Activated T-helper 17 cell treated with anti-CD3 and anti-CD28 coated beads, Interleukin-2, amount 50 U/mL, for 72 hours (primary cell): ENCODE measurements at regions not wholly inside any gene's neighbourhood (a gene's known extent, or its start where the extent isn't known, plus 50 kb on each side); places are given as distances from the start of the nearest gene placed in this dataset.
"Not testable (repeated sequence)": the region's sequence is repeated elsewhere in the genome, so short reads cannot be mapped to it uniquely, and the experiment has no call there.

Source experiments
- ATAC-seq: fragments of 150-1000 bp; cut with Tn5 transposase; replicated peaks from 2 replicates; pipeline ENCODE4 v1.10.0; 2021; ENCODE audit warnings: mild to moderate bottlenecking, moderate library complexity
- H3K27ac Mint-ChIP-seq: one replicate; pipeline ENCODE4 v1.8.0; 2022; ENCODE audit warnings: mixed read lengths
- H3K27me3 Mint-ChIP-seq: one replicate; pipeline ENCODE4 v1.8.0; 2022; ENCODE audit warnings: mixed read lengths
- H3K36me3 Mint-ChIP-seq: one replicate; pipeline ENCODE4 v1.8.0; 2022; ENCODE audit warnings: low read depth, mild to moderate bottlenecking, mixed read lengths
- H3K4me1 Mint-ChIP-seq: one replicate; pipeline ENCODE4 v1.8.0; 2022; ENCODE audit warnings: mixed read lengths
- H3K4me3 Mint-ChIP-seq: one replicate; pipeline ENCODE4 v1.8.0; 2022; ENCODE audit warnings: mild to moderate bottlenecking, mixed read lengths
- H3K9me3 Mint-ChIP-seq: one replicate; pipeline ENCODE4 v1.8.0; 2022; ENCODE audit warnings: mixed read lengths

DNA sequence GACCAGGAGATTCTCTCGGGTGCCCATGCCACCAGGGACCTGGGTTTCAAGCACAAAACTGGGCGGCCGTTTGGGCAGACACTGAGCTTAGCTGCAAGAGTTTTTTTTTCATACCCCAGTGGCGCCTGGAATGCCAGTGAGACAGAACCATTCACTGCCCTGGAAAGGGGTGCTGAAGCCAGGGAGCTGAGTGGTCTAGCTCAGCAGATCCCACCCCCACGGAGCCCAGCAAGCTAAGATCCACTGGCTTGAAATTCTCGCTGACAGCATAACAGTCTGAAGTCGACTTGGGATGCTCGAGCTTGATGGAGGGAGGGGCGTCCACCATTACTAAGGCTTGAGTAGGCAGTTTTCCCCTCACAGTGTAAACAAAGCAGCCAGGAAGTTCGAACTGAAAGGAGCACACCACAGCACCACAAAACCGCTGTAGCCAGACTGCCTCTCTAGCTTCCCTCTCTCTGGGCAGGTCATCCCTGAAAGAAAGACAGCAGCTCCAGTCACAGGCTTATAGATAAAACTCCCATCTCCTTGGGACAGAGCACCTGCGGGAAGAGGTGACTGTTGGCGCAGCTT lies 157.7 kb downstream of the GIPC2 start:
- H3K27ac Mint-ChIP-seq, H3K36me3 Mint-ChIP-seq, H3K4me3 Mint-ChIP-seq, ATAC-seq, H3K9me3 Mint-ChIP-seq, H3K4me1 Mint-ChIP-seq: not testable (repeated sequence)
- H3K27me3 Mint-ChIP-seq: peaks cover 25% of the 10 kb centered on the region

DNA sequence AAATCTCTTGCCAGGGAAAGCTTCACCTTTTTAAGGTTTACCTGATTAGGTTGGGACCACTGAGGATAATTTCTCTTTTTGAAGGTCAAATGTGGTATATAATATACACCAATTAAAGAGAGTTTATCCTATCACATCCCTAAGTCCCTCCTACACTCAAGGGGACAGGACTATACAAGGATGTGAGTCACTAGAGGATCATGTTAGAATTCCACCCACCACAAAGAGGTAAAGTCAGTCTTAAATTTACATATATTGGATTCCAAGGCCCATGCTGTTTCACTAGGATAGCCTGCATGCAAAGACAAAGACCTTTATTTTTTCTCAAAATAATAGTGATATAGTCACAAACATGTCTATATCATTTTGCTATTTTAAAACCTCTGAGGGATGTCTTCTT lies 164.4 kb downstream of the GIPC2 start:
- Mint-ChIP-seq H3K27me3 (peaks cover 17% of the 10 kb centered on the region), H3K4me3 (no peak overlapping the region), H3K36me3 (no peaks in the 10 kb centered on the region), H3K9me3 (peaks cover 8% of the 10 kb centered on the region), H3K4me1 (no peaks in the 10 kb centered on the region), H3K27ac (no peak overlapping the region)
- no peak for ATAC-seq

DNA sequence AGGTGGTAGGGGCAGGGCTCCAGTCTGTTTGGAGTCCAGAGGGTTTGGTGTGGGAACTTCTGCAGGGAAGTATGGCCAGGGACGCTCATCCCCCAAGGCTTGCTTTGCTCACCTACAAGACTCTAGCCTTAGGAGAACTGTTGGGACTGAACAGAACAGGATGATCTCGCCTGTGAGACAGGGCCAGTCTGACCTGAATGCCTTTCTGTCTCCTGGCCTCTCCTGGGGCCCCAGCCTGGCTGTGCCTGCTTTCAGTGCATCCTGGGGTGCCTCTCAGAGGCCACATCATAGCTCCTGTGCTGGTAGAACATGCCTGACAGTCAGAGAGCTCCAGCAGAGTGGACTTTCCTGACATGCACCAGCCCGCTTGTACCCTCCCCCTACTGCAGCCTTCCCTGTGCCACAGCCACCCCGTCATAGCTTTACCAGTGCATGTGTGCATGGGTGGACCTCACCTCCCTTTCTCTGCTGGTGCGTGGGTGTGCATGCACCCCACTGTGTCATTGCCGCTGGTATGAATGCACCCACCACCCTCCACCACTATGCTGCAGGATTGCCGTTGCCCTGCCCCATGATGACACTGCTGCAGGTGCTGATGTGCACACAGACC lies 165.8 kb downstream of the GIPC2 start:
- Mint-ChIP-seq H3K36me3 (no peaks in the 10 kb centered on the region), H3K27me3 (peaks cover 11% of the 10 kb centered on the region), H3K4me1 (no peaks in the 10 kb centered on the region), H3K9me3 (peaks cover 10% of the 10 kb centered on the region), H3K4me3 (no peak overlapping the region), H3K27ac (no peak overlapping the region)
- ATAC-seq: no peak

DNA sequence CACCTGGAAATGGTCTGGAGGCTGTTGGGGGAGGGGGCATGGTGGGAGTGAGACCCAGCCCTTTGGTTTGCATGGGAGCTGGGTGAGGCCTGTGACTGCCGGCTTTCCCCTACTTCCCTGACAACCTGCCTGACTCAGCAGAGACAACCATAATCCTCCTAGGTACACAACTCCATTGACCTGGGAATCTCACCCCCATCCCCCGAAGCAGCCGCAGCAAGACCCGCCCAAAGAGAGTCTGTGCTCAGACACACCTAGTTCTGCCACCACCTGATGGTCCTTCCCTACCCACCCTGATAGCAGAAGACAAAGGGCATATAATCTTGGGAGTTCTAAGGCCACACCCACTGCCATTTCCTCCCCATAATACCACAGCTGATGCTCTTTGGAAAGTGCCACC lies 168.6 kb downstream of the GIPC2 start:
- peaks cover 10% of the 10 kb centered on the region for H3K9me3 Mint-ChIP-seq
- ATAC-seq: no peak
- no peaks in the 10 kb centered on the region for H3K4me1 Mint-ChIP-seq
- H3K36me3 Mint-ChIP-seq: no peaks in the 10 kb centered on the region
- H3K27ac Mint-ChIP-seq: no peak overlapping the region
- peaks cover 10% of the 10 kb centered on the region for H3K27me3 Mint-ChIP-seq
- H3K4me3 Mint-ChIP-seq: no peak overlapping the region

DNA sequence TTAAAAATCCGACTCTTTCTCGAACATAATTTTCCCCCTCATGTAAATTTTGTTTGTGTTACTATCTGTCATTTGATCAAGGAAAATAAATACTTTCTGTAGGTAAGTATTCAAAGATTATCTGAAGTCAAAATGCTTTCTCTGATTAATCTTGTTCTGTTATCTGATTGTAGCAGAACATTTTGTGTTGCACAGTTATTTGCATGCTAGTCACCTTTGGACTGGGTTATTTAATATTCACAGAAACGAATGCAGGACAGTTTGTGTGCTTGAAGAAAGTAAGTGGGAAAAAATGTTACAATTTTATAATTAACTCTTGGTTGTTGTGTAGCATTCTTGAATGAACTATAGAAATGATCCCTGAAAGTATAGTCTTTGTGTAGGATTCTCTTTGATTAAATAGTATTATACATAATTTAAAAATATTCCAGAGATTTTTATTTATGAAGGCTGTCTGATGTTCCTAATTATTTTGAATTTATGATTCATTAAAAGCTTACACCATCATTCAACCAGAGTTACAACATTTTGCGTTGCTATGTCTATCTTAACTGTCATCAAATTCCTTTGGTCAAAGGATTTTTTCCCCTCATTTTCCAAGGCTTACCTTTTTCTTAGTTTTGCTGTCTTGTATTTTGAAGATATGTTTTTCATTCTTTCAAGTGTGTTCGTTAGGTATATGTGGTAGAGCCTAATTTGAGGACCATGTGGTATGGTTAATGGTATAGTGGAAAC lies 176.6 kb downstream of the GIPC2 start:
- Mint-ChIP-seq H3K27me3 (peaks cover 13% of the 10 kb centered on the region), H3K27ac (no peak overlapping the region), H3K4me1 (no peaks in the 10 kb centered on the region), H3K9me3 (peaks cover 3% of the 10 kb centered on the region), H3K36me3 (no peaks in the 10 kb centered on the region), H3K4me3 (no peak overlapping the region)
- ATAC-seq: no peak

DNA sequence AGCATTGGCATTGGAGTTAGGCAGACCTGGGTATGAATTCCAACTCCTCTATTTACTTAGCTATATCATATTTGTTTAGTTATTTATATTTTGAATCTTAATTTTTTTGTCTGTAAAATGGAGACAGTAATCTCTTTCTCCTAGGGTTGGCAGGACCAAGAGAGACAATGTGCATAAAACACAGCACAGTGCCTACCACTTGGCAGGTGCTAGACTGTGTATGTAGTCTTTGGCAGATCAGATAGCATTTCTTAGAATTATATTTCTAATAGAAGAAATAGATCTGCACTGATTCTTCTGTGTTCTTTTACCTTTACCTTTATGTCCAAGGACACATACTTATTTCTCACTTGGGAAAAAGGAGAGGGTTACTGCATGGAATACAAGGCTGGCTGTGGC lies 177.2 kb downstream of the GIPC2 start:
- Mint-ChIP-seq H3K36me3 (no peaks in the 10 kb centered on the region), H3K4me1 (no peaks in the 10 kb centered on the region), H3K27me3 (peaks cover 13% of the 10 kb centered on the region), H3K9me3 (peaks cover 3% of the 10 kb centered on the region), H3K27ac (no peak overlapping the region), H3K4me3 (no peak overlapping the region)
- ATAC-seq: no peak

DNA sequence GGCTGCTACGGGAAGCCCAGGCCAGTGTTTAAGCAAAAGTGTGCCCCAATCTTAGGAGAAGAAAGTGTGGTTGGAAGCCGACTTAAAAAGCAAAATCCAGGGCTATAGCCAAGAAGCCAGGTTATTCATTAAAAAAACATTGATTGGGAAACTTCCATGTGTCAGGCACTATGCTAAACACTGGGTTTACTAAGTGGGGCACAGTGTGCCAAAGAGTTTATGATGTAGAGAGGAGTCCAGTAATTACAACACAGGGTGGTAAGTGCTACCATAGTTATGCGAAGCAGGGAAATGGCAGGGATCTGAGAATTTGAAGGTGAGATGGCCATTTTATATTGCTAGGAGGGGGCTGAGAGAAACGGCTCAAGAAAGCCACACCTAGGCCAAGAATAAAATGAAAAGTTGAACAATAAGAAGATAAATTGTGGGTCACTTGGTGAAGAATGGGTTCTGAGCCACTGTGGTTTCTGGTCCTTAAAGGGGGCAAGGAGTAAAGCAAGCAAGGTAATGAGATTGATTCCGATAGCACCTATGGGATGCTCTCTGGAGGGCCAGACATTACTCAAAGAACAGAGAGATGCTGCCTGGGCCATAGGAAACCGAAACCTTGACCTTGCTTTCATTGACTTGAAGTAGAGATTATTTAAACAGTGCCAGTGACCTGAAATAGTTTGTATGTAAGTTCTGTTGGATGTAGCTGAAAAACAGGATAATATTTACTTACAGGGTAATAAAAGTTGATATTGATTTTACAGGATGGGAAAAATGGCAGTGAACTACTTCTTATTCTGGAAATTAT lies 177.8 kb downstream of the GIPC2 start:
- no peak overlapping the region for H3K4me3 Mint-ChIP-seq
- H3K4me1 Mint-ChIP-seq: no peaks in the 10 kb centered on the region
- H3K9me3 Mint-ChIP-seq: peaks cover 3% of the 10 kb centered on the region
- no peak for ATAC-seq
- peaks cover 13% of the 10 kb centered on the region for H3K27me3 Mint-ChIP-seq
- H3K36me3 Mint-ChIP-seq: no peaks in the 10 kb centered on the region
- H3K27ac Mint-ChIP-seq: no peak overlapping the region

DNA sequence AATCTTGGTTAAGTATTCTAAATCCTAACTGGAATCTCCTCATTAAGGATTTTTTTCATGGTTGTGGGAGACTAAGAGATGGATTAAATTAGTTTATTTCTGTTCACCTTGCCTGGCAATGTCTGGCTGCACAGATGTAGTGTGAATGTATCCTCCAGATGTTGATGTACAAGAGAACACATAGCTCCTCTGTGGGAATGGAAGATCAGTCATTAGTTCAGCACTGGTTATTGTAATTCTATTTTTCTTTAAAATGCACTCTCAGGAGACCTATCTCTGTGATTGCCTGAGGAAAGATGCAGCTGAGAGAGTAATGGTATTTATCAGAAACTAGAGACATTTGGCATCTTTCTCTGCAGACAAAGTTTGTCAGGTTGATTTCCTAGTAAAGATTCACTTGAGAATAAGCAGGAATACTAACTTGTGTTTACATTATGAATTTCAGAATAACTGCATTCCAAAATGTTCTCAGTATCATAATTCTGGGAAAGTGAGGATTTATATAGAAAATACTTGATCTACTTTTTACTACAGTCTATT lies 178.6 kb downstream of the GIPC2 start:
- H3K36me3 Mint-ChIP-seq: no peaks in the 10 kb centered on the region
- peaks cover 3% of the 10 kb centered on the region for H3K9me3 Mint-ChIP-seq
- H3K27me3 Mint-ChIP-seq: peaks cover 13% of the 10 kb centered on the region
- H3K4me3 Mint-ChIP-seq: no peak overlapping the region
- H3K27ac Mint-ChIP-seq: no peak overlapping the region
- no peak for ATAC-seq
- H3K4me1 Mint-ChIP-seq: no peaks in the 10 kb centered on the region

DNA sequence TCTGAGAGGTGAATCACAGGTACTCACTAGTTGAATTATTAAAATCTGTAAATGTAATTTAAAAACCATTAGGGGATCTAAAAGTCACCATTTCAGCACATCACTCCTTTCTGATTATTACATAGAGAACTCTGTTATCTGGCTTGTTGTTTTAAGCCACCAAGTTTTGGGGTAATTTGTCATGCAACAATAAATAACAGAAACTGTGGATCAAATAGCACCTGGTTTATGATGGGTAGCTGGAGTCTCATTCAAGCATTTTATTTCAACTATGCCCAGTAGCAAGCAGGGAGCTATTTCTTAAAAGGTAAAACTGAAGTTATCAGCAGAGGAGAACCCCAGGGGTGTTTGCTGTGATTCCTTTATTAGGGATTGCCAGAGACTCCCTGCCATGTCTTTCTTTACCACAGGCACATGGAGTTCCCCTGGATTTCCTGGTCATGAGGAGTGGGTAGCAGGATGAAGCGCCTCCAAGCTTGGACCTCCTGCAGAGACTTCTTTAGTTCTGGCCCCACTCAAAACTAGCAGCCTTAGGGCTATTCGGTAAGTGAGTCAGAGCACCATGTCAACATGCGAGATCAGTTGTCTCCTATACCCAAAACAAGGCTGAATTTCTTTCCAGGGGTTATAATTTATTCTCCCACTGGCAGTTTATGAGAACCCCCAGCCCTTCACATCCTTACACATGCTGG lies 179.2 kb downstream of the GIPC2 start:
- Mint-ChIP-seq H3K4me1 (no peaks in the 10 kb centered on the region), H3K27ac (no peak overlapping the region), H3K9me3 (peaks cover 3% of the 10 kb centered on the region), H3K4me3 (no peak overlapping the region), H3K36me3 (no peaks in the 10 kb centered on the region), H3K27me3 (peaks cover 13% of the 10 kb centered on the region)
- ATAC-seq: no peak

DNA sequence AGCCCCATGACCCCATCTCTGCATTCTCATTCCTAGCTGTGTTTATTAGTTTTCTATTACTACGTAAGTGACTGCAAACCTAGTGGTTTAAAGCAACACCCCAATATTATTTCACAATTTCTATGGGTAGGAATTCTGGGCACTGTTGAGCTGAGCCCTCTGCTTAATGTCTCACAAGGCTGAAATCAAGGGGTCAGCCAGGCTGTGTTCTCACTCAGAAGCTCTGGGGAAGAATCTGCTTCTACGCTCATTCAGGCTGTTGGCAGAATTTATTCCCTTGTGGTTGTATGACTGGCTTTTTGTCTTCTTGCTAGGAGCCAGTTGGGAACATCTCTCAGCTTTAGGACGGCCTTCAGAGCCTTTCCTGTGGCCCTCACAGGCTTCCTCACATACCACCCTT lies 181.0 kb downstream of the GIPC2 start:
- Mint-ChIP-seq H3K9me3 (peaks cover 3% of the 10 kb centered on the region), H3K4me3 (no peak overlapping the region), H3K4me1 (no peaks in the 10 kb centered on the region), H3K36me3 (no peaks in the 10 kb centered on the region), H3K27me3 (peaks cover 15% of the 10 kb centered on the region), H3K27ac (no peak overlapping the region)
- ATAC-seq: no peak

DNA sequence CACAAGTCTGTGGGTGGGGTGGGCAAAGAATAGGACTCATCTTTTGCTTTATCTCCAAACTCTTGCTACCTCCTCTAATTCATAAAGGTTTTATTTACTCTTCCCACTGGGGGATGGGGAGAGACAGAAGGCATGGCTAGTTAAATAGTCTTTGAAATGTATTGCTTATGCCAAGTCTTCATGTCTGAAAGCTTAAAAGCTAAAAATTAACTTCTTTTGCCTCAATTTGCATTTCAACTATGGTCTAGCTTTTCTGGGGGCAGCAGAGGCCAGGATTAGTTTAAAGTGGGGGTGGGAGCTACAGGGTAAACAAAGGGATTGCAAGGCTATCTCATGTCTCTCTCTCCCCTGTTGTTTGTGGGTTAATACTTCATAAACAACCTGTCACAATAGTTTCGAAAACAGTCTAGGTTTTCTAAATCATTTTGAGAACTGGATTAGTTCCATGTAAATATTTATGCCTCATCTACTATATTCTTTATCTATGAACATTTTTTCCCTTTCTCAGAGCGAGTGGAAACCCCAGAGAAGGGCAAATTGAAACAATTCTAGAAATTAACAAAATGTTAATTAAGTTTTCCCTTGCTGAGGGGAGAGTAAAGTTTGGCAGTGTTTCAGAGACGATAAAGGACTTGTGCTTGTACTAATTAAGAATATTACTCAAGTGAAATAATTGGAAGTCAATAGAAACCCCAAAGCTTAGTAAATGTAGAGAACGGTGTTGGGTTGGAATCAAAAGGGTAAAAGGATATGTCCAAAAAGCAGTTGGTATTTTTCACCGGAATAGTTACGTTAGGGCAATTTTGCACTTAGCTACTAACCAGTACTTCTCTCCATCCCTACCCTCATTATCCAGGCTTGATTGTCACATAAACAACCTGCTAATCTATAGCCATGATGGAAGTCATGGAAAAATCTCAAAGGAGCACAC lies 182.2 kb downstream of the GIPC2 start:
- Mint-ChIP-seq H3K36me3 (no peaks in the 10 kb centered on the region), H3K4me3 (no peak overlapping the region), H3K27me3 (peaks cover 21% of the 10 kb centered on the region), H3K9me3 (peaks cover 3% of the 10 kb centered on the region), H3K4me1 (no peaks in the 10 kb centered on the region), H3K27ac (no peak overlapping the region)
- no peak for ATAC-seq

DNA sequence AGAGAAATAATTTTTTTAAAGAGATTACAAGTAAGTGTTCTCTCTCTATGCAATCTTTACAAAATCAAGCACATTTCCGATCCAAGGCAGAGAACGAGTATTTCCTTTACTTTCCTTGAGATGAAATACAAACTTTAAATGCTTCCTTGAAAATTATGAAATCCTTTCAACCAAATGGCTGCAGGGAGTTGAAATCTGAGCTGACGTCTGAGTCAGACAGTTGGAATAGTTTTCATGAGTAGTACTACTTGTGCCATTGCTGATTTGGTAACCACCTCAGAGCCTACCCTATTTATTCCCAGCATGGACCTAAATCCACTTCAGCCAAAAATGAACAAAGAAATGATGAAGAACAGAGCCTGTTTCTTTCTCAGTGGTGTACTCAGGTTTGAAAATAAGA lies 183.6 kb downstream of the GIPC2 start:
- Mint-ChIP-seq H3K27me3 (peaks cover 21% of the 10 kb centered on the region), H3K4me3 (no peak overlapping the region), H3K4me1 (no peaks in the 10 kb centered on the region), H3K27ac (no peak overlapping the region), H3K36me3 (no peaks in the 10 kb centered on the region), H3K9me3 (peaks cover 3% of the 10 kb centered on the region)
- ATAC-seq: no peak

DNA sequence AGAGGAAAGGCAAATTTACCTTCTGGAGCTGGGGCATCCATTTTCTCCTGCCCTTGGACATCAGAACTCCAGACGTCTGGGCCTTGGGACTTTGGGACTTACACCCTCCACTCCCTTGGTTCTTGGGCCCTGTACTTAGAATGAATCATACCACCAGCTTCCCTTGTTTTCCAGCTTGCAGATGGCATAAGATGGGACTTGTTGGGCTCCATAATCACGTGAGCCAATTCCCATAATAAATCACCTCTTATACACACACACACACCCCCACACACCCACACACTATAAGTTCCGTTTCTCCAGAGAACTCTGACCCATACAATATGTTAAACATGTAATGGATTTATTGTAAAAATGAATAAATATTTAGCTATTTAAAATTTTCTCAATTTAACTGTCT lies 185.7 kb downstream of the GIPC2 start:
- no peak for ATAC-seq

More for the DNA sequence above, 185.7 kb downstream of the GIPC2 start:
- no peaks in the 10 kb centered on the region for H3K36me3 Mint-ChIP-seq
- H3K27me3 Mint-ChIP-seq: peaks cover 13% of the 10 kb centered on the region
- no peaks in the 10 kb centered on the region for H3K4me1 Mint-ChIP-seq
- H3K9me3 Mint-ChIP-seq: peaks cover under 1% of the 10 kb centered on the region
- no peak overlapping the region for H3K27ac Mint-ChIP-seq
- no peak overlapping the region for H3K4me3 Mint-ChIP-seq
